Thyroid gland (tissue), 4 donors: ENCODE measurements at regions not wholly inside any gene's neighbourhood (a gene's known extent, or its start where the extent isn't known, plus 50 kb on each side); places are given as distances from the start of the nearest gene placed in this dataset.

Experiments used
- POLR2A ChIP-seq, 2 donors: fragments of 450-650 bp; IDR thresholded peaks; one replicate each; pipeline ENCODE4 v1.6.1; 2017; ENCODE audit warnings: antibody characterized with exemption in 2 of 2, mild to moderate bottlenecking in 2 of 2, moderate library complexity in 1 of 2
- TF ChIP-seq, protein P1 (sequence below), 6 experiments: fragments of 200-600 bp in 3 of 6; fragments of 450-650 bp in 3 of 6; sonication (generic) in 3 of 6; IDR thresholded peaks; one replicate each; pipeline ENCODE4 v1.5.1; 2016 to 2019; ENCODE audit warnings: antibody characterized with exemption in 6 of 6, mild to moderate bottlenecking in 2 of 6, inconsistent platforms in 1 of 6, moderate library complexity in 1 of 6

DNA sequence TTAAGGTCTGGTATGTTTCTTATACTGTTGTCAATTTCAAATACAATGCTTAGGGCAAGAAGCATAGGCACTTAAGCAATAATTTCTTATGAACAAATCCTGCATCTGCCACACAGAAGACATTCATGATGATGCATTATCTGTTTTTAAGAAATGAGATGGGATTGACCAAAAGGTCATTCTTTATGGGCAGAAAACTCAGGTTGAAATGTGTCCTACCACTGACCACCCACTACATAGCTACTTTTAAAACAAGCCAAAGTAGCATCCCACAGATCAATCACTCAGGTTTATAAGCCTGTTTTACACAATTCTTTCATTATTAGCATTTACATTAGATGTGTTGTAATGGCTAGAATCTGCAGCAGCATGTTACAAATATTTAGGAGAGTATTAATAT lies 617.8 kb downstream of the PCDH7 start:
- TF ChIP-seq, protein P1, sequence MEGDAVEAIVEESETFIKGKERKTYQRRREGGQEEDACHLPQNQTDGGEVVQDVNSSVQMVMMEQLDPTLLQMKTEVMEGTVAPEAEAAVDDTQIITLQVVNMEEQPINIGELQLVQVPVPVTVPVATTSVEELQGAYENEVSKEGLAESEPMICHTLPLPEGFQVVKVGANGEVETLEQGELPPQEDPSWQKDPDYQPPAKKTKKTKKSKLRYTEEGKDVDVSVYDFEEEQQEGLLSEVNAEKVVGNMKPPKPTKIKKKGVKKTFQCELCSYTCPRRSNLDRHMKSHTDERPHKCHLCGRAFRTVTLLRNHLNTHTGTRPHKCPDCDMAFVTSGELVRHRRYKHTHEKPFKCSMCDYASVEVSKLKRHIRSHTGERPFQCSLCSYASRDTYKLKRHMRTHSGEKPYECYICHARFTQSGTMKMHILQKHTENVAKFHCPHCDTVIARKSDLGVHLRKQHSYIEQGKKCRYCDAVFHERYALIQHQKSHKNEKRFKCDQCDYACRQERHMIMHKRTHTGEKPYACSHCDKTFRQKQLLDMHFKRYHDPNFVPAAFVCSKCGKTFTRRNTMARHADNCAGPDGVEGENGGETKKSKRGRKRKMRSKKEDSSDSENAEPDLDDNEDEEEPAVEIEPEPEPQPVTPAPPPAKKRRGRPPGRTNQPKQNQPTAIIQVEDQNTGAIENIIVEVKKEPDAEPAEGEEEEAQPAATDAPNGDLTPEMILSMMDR (IDR thresholded peaks at IDR 0.05), result no peak
- no peak for TF ChIP-seq POLR2A (IDR thresholded peaks at IDR 0.05)
